PFSK-1 (cell line): ENCODE measurements at regions not wholly inside any gene's neighbourhood (a gene's known extent, or its start where the extent isn't known, plus 50 kb on each side); places are given as distances from the start of the nearest gene placed in this dataset.

Experiments
- POLR2AphosphoS5 ChIP-seq: IDR thresholded peaks from 2 replicates; pipeline ENCODE4 v1.6.1; 2012; ENCODE audit warnings: low read depth, mild to moderate bottlenecking, control low read depth, low read length, moderate library complexity
- SIN3A ChIP-seq: IDR thresholded peaks from 2 replicates; pipeline ENCODE4 v1.6.1; 2012; ENCODE audit warnings: mild to moderate bottlenecking, low read length, moderate library complexity, borderline replicate concordance; ENCODE audit not compliant: insufficient read depth
- TAF1 ChIP-seq: IDR thresholded peaks from 2 replicates; pipeline ENCODE4 v1.6.1; 2012; ENCODE audit warnings: low read length, control low read depth, borderline replicate concordance; ENCODE audit not compliant: insufficient read depth
- TF ChIP-seq, protein P1 (sequence below), 2 experiments: IDR thresholded peaks; 2 replicates each; pipeline versions ENCODE4 v1.6.1 to v1.8.0; 2011 to 2012; ENCODE audit warnings: low read depth in 2 of 2, low read length in 2 of 2, control low read depth in 1 of 2, inconsistent platforms in 1 of 2, mild to moderate bottlenecking in 1 of 2, moderate library complexity in 1 of 2; ENCODE audit not compliant: insufficient read depth in 1 of 2

DNA sequence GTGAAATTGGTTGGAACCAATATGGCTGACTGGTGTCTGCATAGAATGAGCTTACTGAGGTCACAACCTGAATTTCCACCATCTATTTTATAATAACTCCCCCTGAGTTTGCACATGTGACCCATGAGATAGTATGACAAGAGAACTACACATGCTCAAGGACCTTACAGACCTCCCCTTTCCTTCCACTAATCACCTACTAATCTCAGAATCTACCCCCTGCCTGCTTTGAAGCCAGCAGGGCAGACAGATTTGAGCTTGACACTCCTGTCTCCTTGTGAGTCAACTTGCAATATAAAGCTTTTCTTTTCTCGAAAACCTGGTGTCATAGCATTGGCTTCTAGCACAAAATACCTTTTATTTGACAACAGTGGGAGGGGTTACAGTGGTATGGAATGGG lies 248.4 kb downstream of the RFC3 start:
- TF ChIP-seq SIN3A (no peak), POLR2AphosphoS5 (no peak), TAF1 (no peak)
- TF ChIP-seq, protein P1, sequence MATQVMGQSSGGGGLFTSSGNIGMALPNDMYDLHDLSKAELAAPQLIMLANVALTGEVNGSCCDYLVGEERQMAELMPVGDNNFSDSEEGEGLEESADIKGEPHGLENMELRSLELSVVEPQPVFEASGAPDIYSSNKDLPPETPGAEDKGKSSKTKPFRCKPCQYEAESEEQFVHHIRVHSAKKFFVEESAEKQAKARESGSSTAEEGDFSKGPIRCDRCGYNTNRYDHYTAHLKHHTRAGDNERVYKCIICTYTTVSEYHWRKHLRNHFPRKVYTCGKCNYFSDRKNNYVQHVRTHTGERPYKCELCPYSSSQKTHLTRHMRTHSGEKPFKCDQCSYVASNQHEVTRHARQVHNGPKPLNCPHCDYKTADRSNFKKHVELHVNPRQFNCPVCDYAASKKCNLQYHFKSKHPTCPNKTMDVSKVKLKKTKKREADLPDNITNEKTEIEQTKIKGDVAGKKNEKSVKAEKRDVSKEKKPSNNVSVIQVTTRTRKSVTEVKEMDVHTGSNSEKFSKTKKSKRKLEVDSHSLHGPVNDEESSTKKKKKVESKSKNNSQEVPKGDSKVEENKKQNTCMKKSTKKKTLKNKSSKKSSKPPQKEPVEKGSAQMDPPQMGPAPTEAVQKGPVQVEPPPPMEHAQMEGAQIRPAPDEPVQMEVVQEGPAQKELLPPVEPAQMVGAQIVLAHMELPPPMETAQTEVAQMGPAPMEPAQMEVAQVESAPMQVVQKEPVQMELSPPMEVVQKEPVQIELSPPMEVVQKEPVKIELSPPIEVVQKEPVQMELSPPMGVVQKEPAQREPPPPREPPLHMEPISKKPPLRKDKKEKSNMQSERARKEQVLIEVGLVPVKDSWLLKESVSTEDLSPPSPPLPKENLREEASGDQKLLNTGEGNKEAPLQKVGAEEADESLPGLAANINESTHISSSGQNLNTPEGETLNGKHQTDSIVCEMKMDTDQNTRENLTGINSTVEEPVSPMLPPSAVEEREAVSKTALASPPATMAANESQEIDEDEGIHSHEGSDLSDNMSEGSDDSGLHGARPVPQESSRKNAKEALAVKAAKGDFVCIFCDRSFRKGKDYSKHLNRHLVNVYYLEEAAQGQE (IDR thresholded peaks at IDR 0.05; ENCODE audit: insufficient read depth in 1 of 2, low read depth in 2 of 2, low read length in 2 of 2) = no peak
